Adrenal gland (tissue), 9 donors: ENCODE measurements at regions not wholly inside any gene's neighbourhood (a gene's known extent, or its start where the extent isn't known, plus 50 kb on each side); places are given as distances from the start of the nearest gene placed in this dataset.
A peak's percentile ranks its signal among the peaks of the same experiment; 100 is the strongest.
"Not testable (repeated sequence)": the region's sequence is repeated elsewhere in the genome, so short reads cannot be mapped to it uniquely, and the experiment has no call there.

Experiments
- DNase-seq, 7 donors: peaks; one replicate each; pipeline ENCODE4 v3.0.0-alpha.2; 2019 to 2020
- H3K27ac ChIP-seq, 5 donors: fragments of 200-600 bp; sonication (generic) in 4 of 5; 1 replicate in 3 of 5; 2 replicates in 2 of 5; pipeline versions ENCODE4 v1.5.1 to v1.8.0; 2016 to 2020; ENCODE audit warnings: mild to moderate bottlenecking in 1 of 5
- H3K27me3 ChIP-seq: fragments of 200-600 bp; 2 replicates; pipeline ENCODE4 v1.8.0; 2021
- H3K36me3 ChIP-seq, 2 donors: fragments of 200-600 bp; replicated peaks in 1 of 2; 1 replicate in 1 of 2; 2 replicates in 1 of 2; pipeline versions ENCODE4 v1.5.1 to v1.8.0; 2018 to 2022
- H3K4me1 ChIP-seq, 2 donors: fragments of 200-600 bp; replicated peaks in 1 of 2; 1 replicate in 1 of 2; 2 replicates in 1 of 2; pipeline versions ENCODE4 v1.5.1 to v1.8.0; 2018 to 2021
- H3K4me3 ChIP-seq, 4 donors: fragments of 200-600 bp; sonication (generic) in 3 of 4; one replicate each; pipeline ENCODE4 v1.5.1; 2016 to 2018
- H3K9me3 ChIP-seq, 3 donors: fragments of 200-600 bp; sonication (generic) in 1 of 3; replicated peaks in 1 of 3; 1 replicate in 2 of 3; 2 replicates in 1 of 3; pipeline versions ENCODE4 v1.5.1 to v1.8.0; 2016 to 2021
- POLR2A ChIP-seq, 2 donors: fragments of 450-650 bp; IDR thresholded peaks; one replicate each; pipeline ENCODE4 v1.6.1; 2017; ENCODE audit warnings: antibody characterized with exemption in 2 of 2, mild to moderate bottlenecking in 2 of 2, moderate library complexity in 1 of 2
- WGBS, 4 donors: extraction: QIAGEN DNeasy Blood & Tissue Kit in 2 of 4; methylation state at CpG; one replicate each; pipeline versions ENCODE4 v1.1.5 to v1.1.7; 2013 to 2017; 5-methylcytosine and 5-hydroxymethylcytosine counted together
- intact Hi-C, 2 donors: fragments of 100-400 bp; cut with DNase I; formaldehyde crosslinking; loops; one replicate each; pipeline versions ENCODE4 v1.14.1 to v1.15.0; 2022 to 2023
- TF ChIP-seq, protein P1 (sequence below), 6 experiments: fragments of 450-650 bp in 4 of 6; fragments of 200-600 bp in 2 of 6; sonication (generic) in 1 of 6; IDR thresholded peaks; 1 replicate in 5 of 6; 2 replicates in 1 of 6; pipeline versions ENCODE4 v1.5.1 to v1.8.0; 2016 to 2021; ENCODE audit warnings: antibody characterized with exemption in 6 of 6, mild to moderate bottlenecking in 2 of 6, moderate library complexity in 1 of 6
- donor health status: healthy with polysubstance abuse.
- donor health status: Bipolar disorder and iron deficiency.
- donor health status: DM: yes; HTN: yes; CAD: no.
- donor health status: DM: no; HTN: no; CAD: no.
- donor health status: DM: no; HTN: no; CAD: no.

DNA sequence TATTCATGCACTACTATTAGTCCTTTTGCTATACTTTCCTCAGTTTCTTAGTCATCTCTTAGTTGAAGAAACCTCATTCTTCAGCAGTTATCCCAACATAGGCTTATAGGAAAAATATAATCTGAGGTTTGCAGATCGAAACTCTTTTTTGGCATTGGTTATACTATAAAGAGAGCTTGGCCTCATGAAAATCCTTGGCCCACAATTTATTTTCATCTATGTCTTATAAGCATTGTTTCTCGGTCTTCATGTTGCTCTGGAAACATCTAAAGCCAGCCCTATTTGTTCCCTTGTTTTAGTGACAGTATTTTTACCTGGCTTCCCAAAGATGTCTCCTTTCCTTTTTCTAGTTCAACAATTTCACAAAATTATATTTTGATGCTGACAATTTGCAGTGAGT lies 345.1 kb upstream of the PRKCQ start:
- no peaks in the 10 kb centered on the region for H3K36me3 ChIP-seq
- TF ChIP-seq, protein P1, sequence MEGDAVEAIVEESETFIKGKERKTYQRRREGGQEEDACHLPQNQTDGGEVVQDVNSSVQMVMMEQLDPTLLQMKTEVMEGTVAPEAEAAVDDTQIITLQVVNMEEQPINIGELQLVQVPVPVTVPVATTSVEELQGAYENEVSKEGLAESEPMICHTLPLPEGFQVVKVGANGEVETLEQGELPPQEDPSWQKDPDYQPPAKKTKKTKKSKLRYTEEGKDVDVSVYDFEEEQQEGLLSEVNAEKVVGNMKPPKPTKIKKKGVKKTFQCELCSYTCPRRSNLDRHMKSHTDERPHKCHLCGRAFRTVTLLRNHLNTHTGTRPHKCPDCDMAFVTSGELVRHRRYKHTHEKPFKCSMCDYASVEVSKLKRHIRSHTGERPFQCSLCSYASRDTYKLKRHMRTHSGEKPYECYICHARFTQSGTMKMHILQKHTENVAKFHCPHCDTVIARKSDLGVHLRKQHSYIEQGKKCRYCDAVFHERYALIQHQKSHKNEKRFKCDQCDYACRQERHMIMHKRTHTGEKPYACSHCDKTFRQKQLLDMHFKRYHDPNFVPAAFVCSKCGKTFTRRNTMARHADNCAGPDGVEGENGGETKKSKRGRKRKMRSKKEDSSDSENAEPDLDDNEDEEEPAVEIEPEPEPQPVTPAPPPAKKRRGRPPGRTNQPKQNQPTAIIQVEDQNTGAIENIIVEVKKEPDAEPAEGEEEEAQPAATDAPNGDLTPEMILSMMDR (IDR thresholded peaks at IDR 0.05) = no peak
- TF ChIP-seq POLR2A (IDR thresholded peaks at IDR 0.05) = no peak
- peaks cover 0 to 5% of the 10 kb centered on the region in 2 donors for H3K4me1 ChIP-seq
- DNase-seq = no peak
- no peak overlapping the region for H3K4me3 ChIP-seq
- no peaks in the 10 kb centered on the region for H3K27me3 ChIP-seq
- intact Hi-C loops = no loop called here
- H3K9me3 ChIP-seq = no peaks in the 10 kb centered on the region
- 53 to 72% (median 66%) methylated on average over 2 of the region's 2 CpGs for WGBS, 4 donors
- no peak overlapping the region for H3K27ac ChIP-seq

DNA sequence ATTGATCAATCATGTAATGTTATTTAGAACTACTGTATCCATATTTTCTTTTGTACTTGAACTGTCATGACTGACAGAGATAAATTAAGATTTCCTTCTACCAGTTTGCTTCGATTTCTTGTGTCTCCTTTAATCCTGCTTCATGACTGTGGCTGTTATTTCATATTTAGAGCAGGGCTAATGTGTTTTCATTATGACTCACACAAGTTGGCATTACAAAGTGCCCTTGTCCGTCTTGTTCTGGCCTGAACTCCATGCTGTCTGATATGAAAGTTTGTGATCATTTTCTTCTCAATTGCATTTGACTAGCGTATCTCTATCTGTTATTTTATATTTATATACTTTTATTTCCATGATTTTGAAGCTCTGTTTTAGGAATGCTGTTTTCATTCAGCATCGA lies 344.1 kb upstream of the PRKCQ start:
- Histone ChIP-seq H3K4me1 (peaks cover 0 to 5% of the 10 kb centered on the region in 2 donors), H3K9me3 (no peaks in the 10 kb centered on the region), H3K27me3 (no peaks in the 10 kb centered on the region), H3K27ac (no peak overlapping the region), H3K4me3 (no peak overlapping the region), H3K36me3 (no peaks in the 10 kb centered on the region)
- peak in 3 of 7 donors; percentile 19 to 38 (median 34) for DNase-seq
- intact Hi-C loops = no loop called here
- TF ChIP-seq POLR2A (IDR thresholded peaks at IDR 0.05) = no peak
- TF ChIP-seq, protein P1 (IDR thresholded peaks at IDR 0.05) = no peak
- 23 to 36% (median 34%) methylated on average over 4 of the region's 4 CpGs for WGBS, 4 donors

DNA sequence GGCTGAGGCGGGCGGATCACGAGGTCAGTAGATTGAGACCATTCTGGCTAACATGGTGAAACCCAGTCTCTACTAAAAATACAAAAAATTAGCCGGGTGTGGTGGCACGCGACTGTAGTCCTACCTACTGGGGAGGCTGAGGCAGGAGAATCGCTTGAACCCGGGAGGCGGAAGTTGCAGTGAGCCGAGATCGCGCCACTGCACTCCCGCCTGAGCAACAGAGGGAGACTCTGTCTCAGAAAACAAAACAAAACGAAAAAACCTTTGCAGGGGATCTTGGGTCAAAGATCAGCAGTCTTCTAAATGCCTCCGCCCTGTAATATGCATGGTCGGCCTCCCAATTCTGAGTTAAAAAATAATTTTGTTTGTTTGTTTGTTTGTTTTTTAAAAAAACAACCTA lies 340.9 kb upstream of the PRKCQ start:
- WGBS, 4 donors = 85 to 95% (median 91%) methylated on average over 15 to 16 of the region's 16 CpGs

DNA sequence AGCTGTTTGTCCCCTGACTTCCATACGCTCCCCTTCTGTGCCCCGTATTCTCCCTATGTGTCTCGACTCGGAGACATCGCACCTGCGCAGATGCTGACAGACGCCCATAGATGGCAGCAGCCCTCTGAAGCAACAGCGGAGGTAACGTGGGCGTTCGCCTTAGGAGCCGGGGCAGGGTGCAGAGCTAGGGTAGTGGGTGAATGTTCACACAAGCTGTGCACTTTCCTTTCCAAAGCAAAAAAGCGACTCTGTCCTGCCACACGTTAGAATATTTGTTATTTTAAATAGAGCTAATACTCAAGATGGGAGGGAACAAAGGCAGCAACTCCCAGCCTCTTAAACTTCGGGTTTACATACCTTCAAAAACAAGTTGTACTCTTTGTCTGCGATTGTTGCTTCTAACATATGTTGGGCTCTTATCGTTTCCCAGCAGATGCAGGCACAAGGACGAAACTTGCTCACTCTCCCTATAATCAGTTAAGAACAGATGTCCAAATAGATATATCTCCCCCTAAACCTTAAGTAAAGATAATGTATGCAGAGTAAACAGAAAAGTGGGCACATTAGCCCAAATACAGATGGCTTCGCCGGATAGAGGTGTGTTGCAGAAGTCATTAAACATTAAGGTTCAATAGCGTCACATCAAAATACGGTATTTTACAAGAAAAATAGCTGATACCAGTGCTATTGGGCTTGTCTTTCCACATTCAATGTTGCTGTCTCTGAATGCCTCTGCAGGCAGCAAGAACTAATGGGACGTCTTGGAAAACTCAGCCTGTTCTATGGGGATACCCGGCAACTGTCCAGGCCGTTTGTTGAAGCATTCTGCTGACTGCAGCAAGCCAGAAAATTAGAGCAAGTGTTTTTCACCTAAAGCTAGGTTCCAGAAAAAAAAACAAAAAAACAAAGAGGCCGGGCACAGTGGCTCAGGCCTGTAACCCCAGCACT lies 340.3 kb upstream of the PRKCQ start:
- 26 to 34% (median 28%) methylated on average over 19 to 26 of the region's 26 CpGs for WGBS, 4 donors
- Histone ChIP-seq H3K4me1 (peaks cover 0 to 5% of the 10 kb centered on the region in 2 donors), H3K36me3 (no peaks in the 10 kb centered on the region), H3K27me3 (no peaks in the 10 kb centered on the region), H3K9me3 (no peaks in the 10 kb centered on the region), H3K4me3 (no peak overlapping the region), H3K27ac (no peak overlapping the region)
- intact Hi-C loops = no loop called here
- DNase-seq = peak; percentile 52 to 84 (median 70)
- TF ChIP-seq, protein P1 (IDR thresholded peaks at IDR 0.05) = peak; percentile 37 to 69 (median 56)
- no peak for TF ChIP-seq POLR2A (IDR thresholded peaks at IDR 0.05)

More for the DNA sequence above, 340.9 kb upstream of the PRKCQ start:
- H3K27ac ChIP-seq, DNase-seq, H3K9me3 ChIP-seq, H3K36me3 ChIP-seq, H3K27me3 ChIP-seq, H3K4me1 ChIP-seq, H3K4me3 ChIP-seq, intact Hi-C loops: not testable (repeated sequence)
